Stimulated activated CD4-positive, alpha-beta T cell treated with anti-CD3 and anti-CD28 coated beads, Interleukin-4, amount 100 ng/mL, for 4 hours (primary cell): ENCODE measurements at regions not wholly inside any gene's neighbourhood (a gene's known extent, or its start where the extent isn't known, plus 50 kb on each side); places are given as distances from the start of the nearest gene placed in this dataset.

Source experiments
- DNase-seq, 2 experiments: peaks; one replicate each; pipeline ENCODE4 v3.0.0-alpha.2; 2020

DNA sequence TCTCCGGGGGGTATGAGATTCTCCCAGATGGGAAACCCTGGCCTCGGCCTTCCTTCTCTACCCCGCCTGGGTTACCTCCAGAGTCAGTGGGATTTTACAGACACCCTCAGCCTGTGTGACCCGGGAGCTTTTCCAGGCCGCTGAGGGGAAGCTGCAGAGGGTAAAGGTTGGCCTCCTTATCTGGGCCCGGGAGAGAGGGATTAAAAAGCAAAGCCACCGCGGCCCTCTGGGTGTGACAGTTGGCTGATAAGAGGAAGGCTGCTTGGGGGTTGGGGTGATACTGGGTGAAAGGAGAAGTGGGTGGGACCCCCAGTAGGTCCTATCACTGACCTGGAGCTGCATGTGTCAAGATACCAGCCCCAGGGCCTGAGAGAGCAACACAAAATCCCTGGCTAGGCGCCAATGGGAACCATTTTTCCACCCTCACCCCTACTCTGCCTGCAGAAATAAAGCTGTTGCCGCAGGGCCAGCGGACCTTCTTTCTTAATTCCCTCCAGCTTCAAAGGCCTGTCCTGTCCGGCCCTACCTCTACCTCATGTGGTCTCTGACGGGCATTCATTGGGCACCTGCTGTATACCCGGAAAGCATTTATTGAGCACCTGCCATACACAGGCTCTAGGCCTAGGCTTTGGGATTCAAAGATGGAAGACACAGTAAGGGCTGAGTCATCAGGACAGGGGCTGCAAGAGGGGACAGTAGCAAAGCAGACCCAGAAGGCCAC is 77.6 kb upstream of the GSE1 start:
- no peak for DNase-seq

- no peak for DNase-seq
These were observed 77.1 kb upstream of the GSE1 start for GRCh38 chr16:85536073-85536410.

DNA sequence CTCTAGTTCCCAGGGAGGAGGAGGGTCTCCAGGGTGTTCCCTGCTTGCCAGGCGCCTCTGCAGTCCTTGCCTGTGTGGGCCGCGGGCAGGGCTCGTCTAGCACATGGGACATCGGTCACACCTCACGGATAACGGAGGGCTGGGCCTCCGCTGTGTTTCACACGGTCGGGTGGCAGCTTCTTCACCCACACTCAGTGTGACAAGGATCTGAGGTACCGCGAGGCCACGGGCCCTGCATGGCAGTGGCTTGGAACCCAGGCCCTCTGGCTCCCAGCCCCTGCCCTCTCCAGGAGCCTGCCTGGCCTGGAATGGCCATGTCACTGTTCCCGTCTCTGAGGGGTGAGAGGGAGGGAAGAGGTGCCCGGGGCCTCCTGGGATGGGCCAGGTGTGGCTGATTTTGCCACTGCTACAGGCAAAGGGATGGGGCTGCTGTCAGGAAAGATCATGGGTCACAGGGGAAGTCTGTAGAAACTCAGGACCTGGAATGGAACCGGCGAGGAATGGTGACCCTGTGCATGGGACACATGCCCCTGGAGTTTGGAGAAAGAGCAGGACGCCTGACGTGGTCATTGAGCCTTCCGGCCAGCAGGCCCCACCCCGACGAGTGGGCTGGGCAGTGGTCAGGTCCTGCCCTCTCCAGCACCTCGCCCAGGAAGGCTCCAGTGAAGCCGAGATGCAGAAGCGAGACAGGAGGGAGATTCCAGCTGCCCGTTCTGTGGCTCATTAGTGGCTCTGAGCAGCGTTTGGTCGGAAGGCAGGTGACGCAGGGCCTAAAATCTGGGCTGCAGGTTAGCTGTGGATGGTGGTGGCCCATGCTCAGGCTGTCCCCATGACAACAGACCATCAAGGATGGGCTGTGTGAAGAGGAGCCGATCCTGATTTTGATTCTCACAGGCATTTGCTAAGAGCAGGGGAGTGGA is 76.5 kb upstream of the GSE1 start:
- DNase-seq: no peak

GRCh38 chr16:85537331-85537788 is 75.8 kb upstream of the GSE1 start:
- no peak for DNase-seq

DNA sequence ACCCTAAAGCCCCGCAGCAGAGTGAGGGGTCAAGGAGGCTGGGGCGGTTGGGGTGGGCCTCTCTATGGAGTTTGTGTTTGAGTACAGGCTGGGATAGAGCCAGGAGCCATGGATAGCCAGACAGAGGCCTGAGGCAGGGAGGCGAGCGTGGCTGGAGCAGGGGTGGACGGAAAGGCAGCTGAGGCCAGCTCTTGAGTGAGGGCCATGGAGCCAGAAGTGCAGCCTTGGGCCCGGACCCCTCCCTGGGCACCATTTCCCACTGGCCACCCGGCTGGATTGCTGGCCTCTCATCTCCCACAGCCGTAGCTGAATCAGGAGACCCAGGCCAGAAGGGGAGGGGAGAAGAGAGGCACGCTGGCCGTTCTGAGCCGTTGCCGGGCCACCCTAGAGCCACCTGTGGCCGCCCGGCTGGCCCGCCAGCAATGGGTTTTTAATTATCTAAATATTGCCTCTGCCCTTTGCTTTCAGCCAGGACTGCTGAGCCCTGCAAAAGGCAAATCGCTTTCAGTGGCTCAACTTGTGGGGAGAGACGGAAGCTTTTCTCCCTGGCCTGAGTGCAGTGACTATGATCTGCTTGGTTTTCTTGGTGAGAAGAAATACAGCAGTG is 75.2 kb upstream of the GSE1 start:
- no peak for DNase-seq

GRCh38 chr16:85539084-85539483 is 74.0 kb upstream of the GSE1 start:
- DNase-seq: no peak

- no peak for DNase-seq
These were observed 73.4 kb upstream of the GSE1 start for GRCh38 chr16:85539629-85540291.

DNA sequence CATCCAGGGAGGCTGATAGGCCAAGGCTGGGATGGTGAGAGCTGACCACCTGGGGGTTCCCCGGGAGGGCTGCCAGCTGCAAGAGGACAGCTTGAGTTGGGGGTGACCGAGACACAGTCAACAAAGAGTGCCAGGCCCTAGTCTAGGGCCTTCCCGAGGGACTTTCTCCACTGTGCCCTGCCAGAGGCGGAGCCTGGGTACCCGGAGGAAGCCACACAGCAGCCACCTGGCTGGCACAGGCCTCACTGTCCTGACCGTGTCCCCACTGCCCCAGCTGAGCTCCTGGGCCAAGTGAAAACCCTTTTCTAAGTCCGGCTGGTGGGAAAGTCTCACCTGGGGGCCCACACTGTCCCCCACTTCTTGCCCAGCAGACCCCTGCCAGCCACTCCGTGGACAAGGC is 71.9 kb upstream of the GSE1 start:
- no peak for DNase-seq

GRCh38 chr16:85541619-85541979 is 71.5 kb upstream of the GSE1 start:
- DNase-seq: no peak

DNA sequence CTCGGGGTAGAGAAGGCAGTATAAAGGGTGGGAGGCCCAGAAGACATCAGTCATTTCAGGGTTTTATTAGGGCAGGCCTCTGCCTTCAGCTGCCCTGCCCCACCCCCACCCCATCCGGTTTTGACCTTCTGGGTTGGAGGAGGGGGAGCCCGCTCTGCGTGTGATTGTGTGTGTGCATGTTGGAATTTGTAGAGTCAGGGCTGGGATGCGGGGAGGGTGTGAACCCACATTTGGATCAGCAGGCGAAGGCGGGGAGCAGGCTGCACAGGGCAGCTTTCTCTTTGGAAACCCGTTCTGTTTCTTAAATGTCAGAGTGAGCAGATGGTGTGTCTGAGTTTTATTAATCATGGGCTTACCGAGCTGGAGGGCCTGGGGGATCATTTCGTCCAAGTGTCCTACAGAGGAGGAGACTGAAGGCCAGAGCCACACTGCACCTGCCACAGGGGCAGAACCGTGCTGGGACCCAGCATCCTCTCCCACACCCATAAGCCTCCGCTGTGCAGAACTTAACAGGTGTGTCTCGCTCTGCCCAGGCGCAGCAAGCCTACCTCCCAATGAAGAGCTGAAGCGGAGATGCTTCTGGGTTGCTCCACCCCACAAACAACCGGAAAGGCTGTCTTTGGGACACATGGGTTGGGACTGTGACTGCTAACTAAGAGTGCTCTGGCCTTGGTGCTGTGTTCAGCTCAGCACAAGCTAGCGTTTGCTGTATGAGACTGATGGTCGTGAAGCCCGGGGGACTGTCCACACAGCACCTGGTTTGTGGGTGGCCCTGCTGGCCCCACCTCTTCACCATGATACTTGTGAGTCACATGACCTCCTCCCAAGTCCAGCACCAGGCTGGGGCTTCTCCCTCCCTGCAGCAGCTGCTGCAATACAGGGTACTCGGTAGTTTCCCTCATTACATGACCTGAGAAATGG is 70.9 kb upstream of the GSE1 start:
- no peak for DNase-seq

DNA sequence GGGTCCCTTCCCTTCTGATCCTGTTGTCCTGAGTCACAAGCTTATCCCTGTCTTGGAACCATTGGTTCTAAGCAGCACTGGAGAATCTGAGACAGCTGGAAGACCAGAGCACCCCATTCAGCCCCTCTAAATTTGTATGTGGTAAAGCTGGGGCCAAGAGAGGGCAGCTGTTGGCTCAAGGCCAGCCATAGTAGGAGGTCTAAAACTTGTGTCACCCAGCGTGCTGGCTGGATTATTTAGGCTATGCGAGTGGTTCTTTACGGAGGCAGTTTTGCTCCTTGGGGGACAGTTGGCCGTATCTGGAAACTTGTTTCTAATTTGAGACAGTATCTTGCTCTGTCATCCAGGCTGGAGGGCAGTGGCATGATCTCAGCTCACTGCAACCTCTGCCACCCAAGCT is 69.6 kb upstream of the GSE1 start:
- no peak for DNase-seq

GRCh38 chr16:85544016-85544415 is 69.1 kb upstream of the GSE1 start:
- no peak for DNase-seq

DNA sequence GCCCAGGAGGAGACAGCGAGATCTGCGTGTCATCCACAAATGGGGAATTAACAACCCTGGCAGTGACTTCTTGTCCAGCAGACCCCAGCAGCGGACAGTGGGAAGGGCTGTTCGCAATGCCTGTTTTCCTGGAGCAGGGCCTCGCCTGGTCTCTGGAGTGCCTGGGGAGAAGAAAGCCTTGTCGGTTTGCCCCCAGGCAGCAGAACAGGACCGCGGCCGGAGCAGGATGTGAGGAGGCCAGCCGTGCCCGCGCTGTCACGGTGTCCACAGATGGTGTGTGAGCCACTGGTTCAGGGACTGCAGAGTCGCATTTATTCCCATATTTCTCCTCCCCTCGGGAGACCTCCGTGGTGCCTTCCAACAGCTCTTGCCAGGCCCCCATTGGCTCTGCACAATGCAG is 68.5 kb upstream of the GSE1 start:
- DNase-seq: no peak

GRCh38 chr16:85545227-85545818 is 67.8 kb upstream of the GSE1 start:
- no peak for DNase-seq

DNA sequence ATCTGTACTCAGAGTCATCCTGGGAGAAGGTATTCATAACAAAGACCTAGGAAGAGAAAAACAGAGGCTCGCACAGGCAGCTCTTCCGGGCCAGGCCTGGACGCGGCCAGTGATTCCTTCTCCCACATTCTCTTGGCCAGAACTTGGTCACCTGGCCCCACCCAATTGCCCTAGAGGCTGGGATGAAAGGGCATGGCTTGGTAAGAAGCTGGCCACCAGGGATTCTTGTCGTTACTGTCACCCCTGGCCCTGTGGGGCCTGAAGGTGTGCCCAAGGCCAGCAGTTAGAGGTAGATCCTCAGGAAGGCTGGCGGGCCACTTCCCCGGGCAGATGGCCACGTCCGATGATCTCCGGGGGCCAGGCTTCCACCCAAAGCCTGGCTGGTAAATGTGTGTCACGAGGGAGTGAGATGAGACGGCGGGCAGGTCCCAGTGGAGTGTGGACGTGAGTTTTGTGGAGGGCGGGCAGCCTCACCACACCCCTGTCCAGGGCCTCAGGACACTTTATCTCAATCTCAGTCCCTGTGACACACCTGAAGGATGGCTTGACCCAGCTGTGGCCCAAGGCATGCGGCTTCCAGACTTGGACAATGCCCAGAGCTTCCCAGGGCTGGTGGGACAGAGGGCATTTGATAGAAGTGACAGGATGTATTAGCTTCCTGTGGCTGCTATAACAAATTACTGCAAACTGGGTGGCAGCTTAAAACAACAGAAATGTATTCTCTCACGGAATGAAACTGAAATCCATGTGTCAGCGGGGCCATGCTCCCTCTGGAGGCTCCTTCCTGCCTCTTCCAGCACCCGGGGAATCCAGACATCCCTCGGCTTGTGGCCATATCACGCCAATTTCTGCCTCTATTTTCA is 66.3 kb upstream of the GSE1 start:
- DNase-seq: no peak

GRCh38 chr16:85548375-85548774 is 64.7 kb upstream of the GSE1 start:
- DNase-seq: no peak

DNA sequence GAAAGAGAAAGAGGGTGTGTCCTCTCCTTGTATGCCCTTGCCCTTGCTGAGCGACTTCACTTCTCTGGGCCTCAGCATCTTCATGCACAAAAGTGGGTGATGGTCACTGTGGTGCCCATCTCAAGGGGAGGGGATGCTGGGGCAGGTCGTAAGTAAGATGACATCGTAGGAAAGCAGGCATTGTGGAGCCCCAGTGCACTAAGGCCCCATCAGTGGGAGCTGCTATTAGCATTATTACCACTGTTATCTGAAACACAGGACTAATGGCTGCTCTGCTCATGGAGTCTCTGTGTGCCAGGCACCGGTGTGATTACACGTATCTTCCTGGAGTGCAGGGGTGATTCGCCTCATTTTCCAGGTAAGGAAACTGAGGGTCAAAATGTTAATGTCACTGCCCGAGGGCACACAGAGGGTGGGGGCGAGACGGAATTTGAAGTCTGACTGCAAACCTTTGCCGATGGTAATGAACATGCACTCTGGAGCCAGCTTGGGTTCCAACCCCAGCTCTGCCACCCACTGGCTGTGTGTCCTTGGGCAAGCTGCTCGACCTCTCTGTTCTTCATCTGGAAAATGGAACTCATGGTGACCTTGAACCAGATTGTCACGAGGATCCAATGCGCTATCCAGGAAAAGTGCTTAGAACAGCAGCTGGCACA is 63.2 kb upstream of the GSE1 start:
- DNase-seq: peak in 1 of 2 experiments; percentile 10

DNA sequence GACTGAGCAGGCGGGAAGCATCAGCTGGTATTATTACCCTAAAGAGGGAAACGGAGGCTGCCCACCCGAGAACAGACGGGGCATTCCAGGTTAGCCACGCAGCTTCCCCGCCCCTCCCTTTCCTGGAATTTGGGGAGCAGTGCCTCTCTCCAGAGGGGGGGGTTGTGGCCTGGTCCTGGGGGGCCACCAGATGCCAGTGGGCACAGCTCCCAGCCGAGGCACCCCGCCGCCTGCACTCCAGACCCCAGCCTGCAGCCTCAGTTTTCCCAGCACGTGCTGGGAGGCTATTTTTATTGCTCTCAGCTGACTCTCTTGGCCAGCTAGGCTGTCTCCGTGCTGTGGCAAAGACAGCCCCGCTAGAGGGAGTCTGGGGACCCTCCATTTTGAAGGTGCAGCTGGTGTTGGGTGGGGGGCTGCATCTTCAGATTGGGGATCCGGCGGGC is 62.7 kb upstream of the GSE1 start:
- no peak for DNase-seq

GRCh38 chr16:85550953-85551924 is 61.9 kb upstream of the GSE1 start:
- no peak for DNase-seq
